HepG2 (cell line): ENCODE measurements at regions not wholly inside any gene's neighbourhood (a gene's known extent, or its start where the extent isn't known, plus 50 kb on each side); places are given as distances from the start of the nearest gene placed in this dataset.

Experiments
- ATAC-seq: fragments of 200-7000 bp; cut with Tn5 transposase; 3 replicates; pipeline ENCODE4 v1.9.1; 2020; ENCODE audit warnings: mild to moderate bottlenecking, moderate library complexity
- BruUV-seq: library from RNA; stranded (reverse); fragments of 400-500 nt; replicated peaks from 2 replicates; lab custom pipeline; 2021; lab: Mats Ljungman, UMichigan
- CTCF ChIA-PET: fragments of 300-600 bp; formaldehyde crosslinking; extraction: SDS; loops from one replicate; lab custom pipeline; 2021; ENCODE audit warnings: low total read pairs, inconsistent platforms, low intra/inter-chr PET ratio; lab: Yijun Ruan, JAX
- POLR2A ChIA-PET: fragments of 350-600 bp; sonication (Branson Sonifier 250); formaldehyde crosslinking; loops from one replicate; lab custom pipeline; 2020; ENCODE audit warnings: antibody characterized with exemption, inconsistent platforms; lab: Yijun Ruan, JAX
- DNase-seq: peaks from one replicate; pipeline ENCODE4 v3.0.0-alpha.2; 2015; ENCODE audit warnings: low spot score
- FAIRE-seq: peaks from 3 replicates; lab custom pipeline; 2011; peaks lifted over from hg19 to GRCh38; lab: Jason Lieb, UNC
- H2AFZ ChIP-seq: one replicate; pipeline ENCODE4 v1.6.1; 2011; ENCODE audit warnings: low read length, inconsistent platforms
- H3K27ac ChIP-seq: fragments of 300-600 bp; 3 replicates; pipeline ENCODE4 v1.8.0; 2011; ENCODE audit warnings: mixed run types, mild to moderate bottlenecking, mixed read lengths, low read length, inconsistent platforms; ENCODE audit not compliant: insufficient read depth; ENCODE audit errors: extremely low read length
- H3K27me3 ChIP-seq, 2 experiments: fragments of 200-600 bp in 1 of 2; 2 replicates in 1 of 2; 3 replicates in 1 of 2; pipeline versions ENCODE4 v1.6.0 to v1.8.0; 2011; ENCODE audit warnings: low read length in 2 of 2, mild to moderate bottlenecking in 2 of 2, moderate library complexity in 2 of 2, inconsistent platforms in 1 of 2; ENCODE audit not compliant: insufficient read depth in 2 of 2, control insufficient read depth in 1 of 2
- H3K36me3 ChIP-seq, 2 experiments: fragments of 200-600 bp in 1 of 2; replicated peaks in 1 of 2; 2 replicates in 1 of 2; 3 replicates in 1 of 2; pipeline versions ENCODE4 v1.5.1 to v1.8.0; 2011; ENCODE audit warnings: low read length in 2 of 2, inconsistent platforms in 1 of 2; ENCODE audit not compliant: insufficient read depth in 2 of 2, control insufficient read depth in 1 of 2
- H3K4me1 ChIP-seq: 2 replicates; pipeline ENCODE4 v1.5.1; 2012; ENCODE audit warnings: low read length, inconsistent platforms; ENCODE audit not compliant: insufficient read depth
- H3K4me2 ChIP-seq: 2 replicates; pipeline ENCODE4 v1.6.0; 2011; ENCODE audit warnings: low read depth, low read length, inconsistent platforms
- H3K4me3 ChIP-seq, 3 experiments: fragments of 200-600 bp in 1 of 3; sonication (generic), shearing (Covaris generic) in 1 of 3; replicated peaks in 1 of 3; 2 replicates each; pipeline ENCODE4 v1.5.1; 2011 to 2016; ENCODE audit warnings: low read length in 3 of 3, inconsistent platforms in 2 of 3, low read depth in 2 of 3, mild to moderate bottlenecking in 2 of 3, control low read depth in 1 of 3, mixed read lengths in 1 of 3; ENCODE audit not compliant: insufficient read depth in 1 of 3
- H3K79me2 ChIP-seq: one replicate; pipeline ENCODE4 v1.6.1; 2011; ENCODE audit warnings: low read length, inconsistent platforms; ENCODE audit not compliant: insufficient read depth
- H3K9ac ChIP-seq: 2 replicates; pipeline ENCODE4 v1.6.0; 2011; ENCODE audit warnings: mild to moderate bottlenecking, low read depth, low read length, inconsistent platforms; ENCODE audit not compliant: insufficient read depth
- H3K9me3 ChIP-seq: 2 replicates; pipeline ENCODE4 v1.5.1; 2012; ENCODE audit warnings: mild to moderate bottlenecking, low read length
- H4K20me1 ChIP-seq: 2 replicates; pipeline ENCODE4 v1.6.0; 2011; ENCODE audit warnings: inconsistent platforms, mild to moderate bottlenecking, low read length, moderate library complexity; ENCODE audit not compliant: insufficient read depth
- BCL6 ChIP-seq: IDR thresholded peaks from 2 replicates; pipeline ENCODE4 v1.6.1; 2016; ENCODE audit warnings: missing genetic modification reagents, missing compliant biosample characterization
- KDM5A ChIP-seq: fragments of 200-600 bp; sonication (generic); IDR thresholded peaks from 2 replicates; pipeline ENCODE4 v1.7.0; 2018; ENCODE audit warnings: antibody characterized with exemption, mild to moderate bottlenecking, low read length, borderline replicate concordance
- SAFB2 ChIP-seq: sonication (generic); formaldehyde crosslinking; IDR thresholded peaks from 2 replicates; pipeline ENCODE4 v1.5.1; 2020; ENCODE audit warnings: missing genetic modification reagents, low read depth, mild to moderate bottlenecking, borderline replicate concordance
- ZBTB8A ChIP-seq: sonication (generic); formaldehyde crosslinking; IDR thresholded peaks from 2 replicates; pipeline ENCODE4 v1.4.0; 2020; ENCODE audit warnings: mild to moderate bottlenecking, low read depth, missing genetic modification reagents, borderline replicate concordance
- ZFP90 ChIP-seq: sonication (generic); formaldehyde crosslinking; IDR thresholded peaks from 2 replicates; pipeline ENCODE4 v1.8.0; 2022; ENCODE audit warnings: missing genetic modification reagents, mild to moderate bottlenecking, inconsistent platforms, borderline replicate concordance
- ZNF280D ChIP-seq: sonication (generic); formaldehyde crosslinking; IDR thresholded peaks from 2 replicates; pipeline ENCODE4 v1.5.1; 2020; ENCODE audit warnings: mild to moderate bottlenecking, missing genetic modification reagents
- ZNF281 ChIP-seq: sonication (generic); formaldehyde crosslinking; IDR thresholded peaks from 2 replicates; pipeline ENCODE4 v1.4.0; 2020; ENCODE audit warnings: missing genetic modification reagents, borderline replicate concordance
- ZNF446 ChIP-seq: sonication (generic); formaldehyde crosslinking; IDR thresholded peaks from 2 replicates; pipeline ENCODE4 v1.5.0; 2020; ENCODE audit warnings: mild to moderate bottlenecking, missing genetic modification reagents
- WGBS: methylation state at CpG from one replicate; pipeline ENCODE4 v1.1.6; 2017; ENCODE audit warnings: low lambda C conversion rate; 5-methylcytosine and 5-hydroxymethylcytosine counted together
- in situ Hi-C: cut with HindIII; loops from 2 replicates; pipeline ENCODE4 v1.10.0; 2017; ENCODE audit warnings: low pct_unique_long_range_greater_than_20kb; ENCODE audit not compliant: extremely low pct_ligation_motif_present
- intact Hi-C: fragments of 100-400 bp; cut with micrococcal nuclease; formaldehyde crosslinking; loops from one replicate; pipeline ENCODE4 v1.10.0; 2022; ENCODE audit not compliant: unreplicated experiment

- H3K36me3 ChIP-seq: no peaks in the 10 kb centered on the region
- peaks cover 21% of the 10 kb centered on the region for H3K9me3 ChIP-seq
- H3K27ac ChIP-seq: no peak overlapping the region
- DNase-seq (no peak), ATAC-seq (no peak), FAIRE-seq (no peak)
- POLR2A ChIA-PET: no interaction called here
- peaks cover 49% of the 10 kb centered on the region for H3K4me1 ChIP-seq
- H3K27me3 ChIP-seq: no peaks in the 10 kb centered on the region
- TF ChIP-seq KDM5A (peak; percentile 57; the same call in 1 of the 2 replicates), ZBTB8A (CRISPR knock-in tag) (no peak), ZNF280D (CRISPR knock-in tag) (peak; percentile 89)
- no peak overlapping the region for H2AFZ ChIP-seq
- H4K20me1 ChIP-seq: no peaks in the 10 kb centered on the region
- in situ Hi-C loops (no loop called here), intact Hi-C loops (no loop called here)
- H3K4me3 ChIP-seq: no peak overlapping the region
- BruUV-seq: no TSS peak
- H3K4me2 ChIP-seq: no peak overlapping the region
- H3K9ac ChIP-seq: no peak overlapping the region
- CTCF ChIA-PET: no interaction called here
- no peaks in the 10 kb centered on the region for H3K79me2 ChIP-seq
- 76% methylated on average over 2 of the region's 2 CpGs for WGBS
Measured at GRCh38 chr20:47427067-47427466, 70.6 kb upstream of the ZMYND8 start.

DNA sequence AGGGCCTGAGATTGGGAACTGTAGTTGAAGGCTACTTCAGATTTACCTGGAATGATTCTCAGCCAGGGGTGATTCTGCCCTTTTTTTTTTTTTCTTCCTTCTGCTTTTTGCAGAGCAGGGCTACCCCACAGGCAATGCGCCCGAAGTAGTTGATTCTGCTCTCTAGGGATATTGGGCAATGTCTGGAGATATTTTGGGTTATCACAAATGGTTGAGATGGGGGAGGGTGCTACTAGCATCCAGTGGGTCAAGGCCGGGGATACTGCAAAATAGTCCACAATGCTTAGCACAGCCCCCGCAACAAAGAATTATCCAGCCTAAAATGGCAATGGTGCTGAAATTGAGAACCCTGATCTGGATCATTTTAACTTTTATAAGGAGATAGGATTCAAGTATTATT, 71.2 kb upstream of the ZMYND8 start:
- H3K4me2 ChIP-seq: no peak overlapping the region
- DNase-seq (no peak), FAIRE-seq (no peak), ATAC-seq (no peak)
- H3K27me3 ChIP-seq: no peaks in the 10 kb centered on the region
- intact Hi-C loops (no loop called here), in situ Hi-C loops (no loop called here)
- H3K9me3 ChIP-seq: peaks cover 21% of the 10 kb centered on the region
- H3K9ac ChIP-seq: no peak overlapping the region
- no peak overlapping the region for H3K27ac ChIP-seq
- H3K36me3 ChIP-seq: no peaks in the 10 kb centered on the region
- no peaks in the 10 kb centered on the region for H3K79me2 ChIP-seq
- TF ChIP-seq ZFP90: no peak
- no peak for TF ChIP-seq SAFB2 (CRISPR knock-in tag)
- TF ChIP-seq ZNF281 (CRISPR knock-in tag): peak; percentile 59; the same call in 1 of the 2 replicates
- no peak for TF ChIP-seq ZNF446
- peak; percentile 91 for TF ChIP-seq BCL6
- ChIA-PET CTCF (no interaction called here), POLR2A (interaction anchor here (1.5 to 1.9 kb wide), 3 partner anchors 11 to 75 kb away, joined by 5 to 9 read pairs (median 7); partner anchors contain the start of genes NCOA3 and ZMYND8)
- no peak overlapping the region for H3K4me3 ChIP-seq
- 87% methylated on average over 4 of the region's 4 CpGs for WGBS
- no TSS peak for BruUV-seq
- H2AFZ ChIP-seq: no peak overlapping the region
- H3K4me1 ChIP-seq: peaks cover 49% of the 10 kb centered on the region
- H4K20me1 ChIP-seq: no peaks in the 10 kb centered on the region
